Activated T-cell treated with anti-CD3 and anti-CD28 coated beads for 48 hours (primary cell): ENCODE measurements at regions not wholly inside any gene's neighbourhood (a gene's known extent, or its start where the extent isn't known, plus 50 kb on each side); places are given as distances from the start of the nearest gene placed in this dataset.

Experiments
- DNase-seq: peaks from one replicate; pipeline ENCODE4 v3.0.0-alpha.2; 2020; ENCODE audit warnings: low read depth

- DNase-seq: no peak
Observed at GRCh38 chr14:44297437-44297836, 209.6 kb downstream of the FSCB start.

GRCh38 chr14:44291366-44291915 is 215.6 kb downstream of the FSCB start:
- no peak for DNase-seq

- DNase-seq: no peak
Observed at GRCh38 chr14:44287858-44288257, 219.2 kb downstream of the FSCB start.

GRCh38 chr14:44286201-44286600 is 220.9 kb downstream of the FSCB start:
- DNase-seq: no peak

DNA sequence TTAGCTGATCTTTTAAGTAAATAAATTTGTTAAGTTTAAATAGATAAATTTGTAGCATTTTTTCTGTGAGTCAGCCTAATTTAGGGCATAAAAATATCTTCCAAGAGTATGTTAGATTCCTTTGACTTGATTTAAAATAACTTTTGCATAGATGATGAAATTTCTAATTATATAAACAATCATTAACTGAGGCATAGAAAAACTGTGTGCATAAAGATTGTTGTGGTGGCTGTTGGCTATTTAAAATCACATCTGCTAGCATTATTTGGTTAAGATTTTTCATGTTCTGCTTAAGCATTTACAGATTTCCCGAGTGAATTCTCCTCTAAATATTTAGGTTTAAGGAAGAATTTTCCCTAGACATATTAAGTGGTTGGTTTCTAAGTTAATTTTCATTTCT is 223.2 kb downstream of the FSCB start:
- DNase-seq: no peak

DNA sequence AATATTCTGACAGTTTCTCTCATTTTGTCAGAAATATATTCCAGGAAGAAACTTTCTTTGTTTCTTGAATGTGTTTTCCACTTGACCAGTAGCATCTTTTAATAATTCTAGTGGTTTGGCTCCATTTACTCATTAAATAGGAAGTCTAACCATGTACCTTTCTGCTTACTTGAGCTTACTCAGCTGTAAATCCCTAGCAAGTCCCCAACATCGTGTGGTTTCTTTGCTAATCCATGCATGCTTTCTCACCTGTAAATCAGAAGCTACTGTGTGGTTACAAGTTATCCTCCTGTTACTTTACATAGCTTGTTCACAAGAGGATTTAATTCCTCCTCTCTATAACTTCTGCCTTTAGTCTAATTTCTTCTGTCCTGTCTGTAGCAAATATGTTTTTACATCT is 227.7 kb downstream of the FSCB start:
- DNase-seq: no peak

GRCh38 chr14:44271637-44272036 is 235.4 kb downstream of the FSCB start:
- no peak for DNase-seq

DNA sequence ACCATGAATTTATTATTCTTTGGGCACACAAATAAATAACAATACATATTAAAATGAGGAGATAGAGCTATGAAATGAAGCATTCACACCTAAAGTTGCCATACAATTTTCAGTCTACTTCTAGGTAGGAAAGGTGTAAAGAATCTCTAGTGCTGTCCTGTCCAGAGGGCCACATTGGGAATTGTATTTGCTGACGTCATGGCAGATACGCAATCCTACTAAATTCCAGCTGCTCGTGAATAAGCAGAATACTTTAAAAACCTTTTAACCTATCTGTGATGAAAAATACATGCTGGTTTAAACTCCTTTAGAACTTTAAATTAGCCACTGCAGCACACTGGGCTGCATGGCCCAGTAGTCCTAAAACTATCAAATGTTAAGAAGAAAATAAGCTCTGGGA is 236.1 kb downstream of the FSCB start:
- no peak for DNase-seq

GRCh38 chr14:44265246-44265645 is 241.8 kb downstream of the FSCB start:
- DNase-seq: no peak

DNA sequence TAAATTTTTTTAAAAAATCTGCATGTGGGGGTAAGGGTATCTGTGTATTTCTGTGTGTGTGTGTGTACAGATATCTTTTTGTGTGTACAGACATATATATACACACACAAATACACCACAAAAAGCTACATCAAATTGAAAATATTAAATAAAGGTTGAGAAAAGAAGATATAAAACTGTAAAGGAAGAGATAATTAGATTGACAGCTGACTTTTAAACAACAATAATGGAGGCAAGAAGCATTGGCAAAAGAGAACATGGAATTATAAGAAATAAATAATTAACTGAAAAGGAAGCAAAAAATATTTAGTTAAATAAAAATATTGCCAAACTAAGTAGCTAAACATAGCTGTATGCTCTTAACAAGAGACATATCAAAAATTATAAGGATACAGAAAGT is 291.4 kb downstream of the FSCB start:
- DNase-seq: no peak

- DNase-seq: no peak
Observed at GRCh38 chr14:44211718-44212117, 295.4 kb downstream of the FSCB start.

- DNase-seq: no peak
Observed at GRCh38 chr14:44204061-44204835, 302.8 kb downstream of the FSCB start.

DNA sequence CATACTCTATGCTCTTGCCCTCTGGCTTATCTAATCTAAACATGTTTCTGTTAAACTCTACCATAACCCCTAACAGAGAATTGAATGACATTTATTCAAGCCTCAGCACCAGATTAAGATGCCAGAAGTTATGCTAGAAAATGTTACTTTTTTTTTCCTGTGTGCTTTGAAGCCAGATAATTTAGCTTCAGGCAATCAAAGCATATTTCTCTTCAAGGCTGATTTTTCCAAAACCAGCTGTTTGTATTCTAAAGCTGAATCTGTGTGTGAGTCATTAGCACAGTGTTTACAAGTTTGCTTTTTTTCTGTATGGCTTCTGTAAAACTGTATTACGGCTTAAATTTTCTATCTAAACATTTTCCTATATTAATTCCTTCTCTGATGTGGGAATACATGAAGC is 326.1 kb downstream of the FSCB start:
- no peak for DNase-seq

DNA sequence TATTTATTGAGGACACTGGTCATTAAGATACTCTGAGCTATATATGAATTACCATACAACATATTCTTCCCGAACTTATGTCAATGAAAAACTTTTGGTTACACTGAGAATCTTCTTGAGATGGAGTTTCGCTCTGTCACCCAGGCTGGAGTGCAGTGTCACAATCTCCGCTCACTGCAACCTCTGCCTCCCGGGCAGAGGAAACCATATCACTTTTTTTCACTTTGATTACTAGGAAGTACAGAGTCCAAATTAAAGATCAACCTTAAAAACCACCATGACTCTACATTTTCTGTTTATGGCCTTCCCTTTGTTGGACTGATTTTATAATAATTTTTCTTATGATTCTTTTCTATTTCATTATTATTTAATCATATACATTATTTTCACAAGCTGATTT is 336.5 kb downstream of the FSCB start:
- DNase-seq: no peak

- no peak for DNase-seq
Observed at GRCh38 chr14:44170101-44170500, 337.0 kb downstream of the FSCB start.

DNA sequence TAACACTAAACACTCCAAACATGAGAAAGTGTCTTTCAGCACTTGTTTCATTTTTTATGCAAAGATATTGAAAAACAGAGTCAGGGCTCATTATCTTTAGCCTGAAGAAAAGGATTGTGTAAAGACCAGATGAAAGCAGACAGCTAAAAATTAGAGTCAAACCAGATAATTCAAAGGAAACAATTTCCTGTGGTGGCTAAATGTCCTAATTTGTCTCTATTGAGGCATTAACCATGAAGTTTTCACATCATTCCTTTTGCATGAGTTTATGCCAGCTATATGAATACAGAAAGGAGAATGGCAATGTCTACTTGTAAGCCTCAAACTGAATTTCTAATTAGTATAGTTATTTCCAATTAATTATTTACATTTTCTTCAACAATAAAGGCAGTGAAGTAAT is 338.5 kb downstream of the FSCB start:
- no peak for DNase-seq

GRCh38 chr14:44166611-44167010 is 340.5 kb downstream of the FSCB start:
- DNase-seq: no peak

- DNase-seq: no peak
Observed at GRCh38 chr14:44165936-44166335, 341.1 kb downstream of the FSCB start.

DNA sequence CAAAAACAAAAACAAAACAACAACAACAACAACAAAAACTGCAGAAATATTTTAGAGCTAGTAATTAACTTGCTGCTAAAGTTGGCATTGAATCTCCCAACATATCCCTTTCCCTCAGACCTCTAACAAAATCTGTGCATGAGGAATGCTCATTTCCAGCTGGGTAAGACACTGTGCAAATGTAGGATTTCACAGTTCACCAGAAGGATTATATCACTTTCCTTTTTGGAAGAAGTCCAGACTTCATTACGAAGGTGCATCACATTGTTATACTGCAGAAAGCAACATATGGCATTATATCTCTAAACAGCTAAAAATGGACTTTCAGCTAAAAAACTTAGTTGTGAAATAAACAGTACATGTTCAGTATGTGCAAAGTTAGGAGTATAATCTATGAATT is 341.8 kb downstream of the FSCB start:
- no peak for DNase-seq

- no peak for DNase-seq
Observed at GRCh38 chr14:44163946-44164345, 343.1 kb downstream of the FSCB start.

GRCh38 chr14:44162197-44162596 is 344.9 kb downstream of the FSCB start:
- no peak for DNase-seq

- DNase-seq: no peak
Observed at GRCh38 chr14:44154874-44155273, 352.2 kb downstream of the FSCB start.

GRCh38 chr14:44154446-44154845 is 352.6 kb downstream of the FSCB start:
- no peak for DNase-seq
